Endothelial cell of umbilical vein (primary cell): ENCODE measurements at regions not wholly inside any gene's neighbourhood (a gene's known extent, or its start where the extent isn't known, plus 50 kb on each side); places are given as distances from the start of the nearest gene placed in this dataset.

Source experiments
- BruUV-seq: library from RNA; stranded (reverse); fragments of 400-500 nt; replicated peaks from 2 replicates; lab custom pipeline; 2021; lab: Mats Ljungman, UMichigan
- CTCF ChIA-PET: fragments of 300-600, 350-600 bp; sonication (Branson Sonifier 250); formaldehyde crosslinking; loops from one replicate; lab custom pipeline; 2021; ENCODE audit warnings: antibody characterized with exemption, inconsistent platforms; lab: Charles Lee
- POLR2A ChIA-PET: fragments of 300-600, 350-600 bp; sonication (Branson Sonifier 250); formaldehyde crosslinking; loops from one replicate; lab custom pipeline; 2021; ENCODE audit warnings: antibody characterized with exemption, inconsistent platforms; lab: Charles Lee
- DNase-seq: peaks from one replicate; pipeline ENCODE4 v3.0.0-alpha.2; 2011; ENCODE audit warnings: low read depth, low spot score
- FAIRE-seq: peaks from 2 replicates; lab custom pipeline; 2011; peaks lifted over from hg19 to GRCh38; lab: Jason Lieb, UNC
- H2AFZ ChIP-seq: 2 replicates; pipeline ENCODE4 v1.6.0; 2012; ENCODE audit warnings: low read depth, low read length, control low read depth, inconsistent platforms
- H3K27ac ChIP-seq: 2 replicates; pipeline ENCODE4 v1.5.1; 2011; ENCODE audit warnings: low read depth, mild to moderate bottlenecking, control low read depth, low read length, moderate library complexity; ENCODE audit not compliant: insufficient read depth
- H3K27me3 ChIP-seq, 2 experiments: 2 replicates each; pipeline versions ENCODE4 v1.6.0 to v1.6.1; 2011; ENCODE audit warnings: low read length in 2 of 2, mixed read lengths in 1 of 2; ENCODE audit not compliant: control insufficient read depth in 2 of 2, insufficient read depth in 2 of 2
- H3K36me3 ChIP-seq, 2 experiments: 2 replicates in 1 of 2; 3 replicates in 1 of 2; pipeline ENCODE4 v1.5.1; 2011; ENCODE audit warnings: low read length in 2 of 2, mild to moderate bottlenecking in 1 of 2, moderate library complexity in 1 of 2; ENCODE audit not compliant: control insufficient read depth in 2 of 2, insufficient read depth in 2 of 2; ENCODE audit errors: extremely low read depth in 1 of 2
- H3K4me1 ChIP-seq: 3 replicates; pipeline ENCODE4 v1.5.1; 2011; ENCODE audit warnings: mild to moderate bottlenecking, low read length; ENCODE audit not compliant: control insufficient read depth, insufficient read depth; ENCODE audit errors: extremely low read depth
- H3K4me2 ChIP-seq: 2 replicates; pipeline ENCODE4 v1.6.1; 2011; ENCODE audit warnings: low read length, control low read depth, mixed read lengths; ENCODE audit not compliant: insufficient read depth
- H3K4me3 ChIP-seq, 3 experiments: fragments of 200-600 bp in 1 of 3; sonication (generic), shearing (Covaris generic) in 1 of 3; replicated peaks in 1 of 3; 2 replicates each; pipeline ENCODE4 v1.5.1; 2011 to 2016; ENCODE audit warnings: control low read depth in 3 of 3, low read length in 3 of 3, mild to moderate bottlenecking in 2 of 3, inconsistent platforms in 1 of 3, low read depth in 1 of 3, moderate library complexity in 1 of 3; ENCODE audit not compliant: insufficient read depth in 1 of 3
- H3K79me2 ChIP-seq: 2 replicates; pipeline ENCODE4 v1.6.0; 2012; ENCODE audit warnings: low read length, inconsistent platforms; ENCODE audit not compliant: control insufficient read depth, insufficient read depth
- H3K9ac ChIP-seq: replicated peaks from 2 replicates; pipeline ENCODE3; 2011; ENCODE audit warnings: low read length, control low read depth; ENCODE audit not compliant: insufficient read depth; ENCODE audit errors: extremely low read depth
- H3K9me1 ChIP-seq: replicated peaks from 3 replicates; pipeline ENCODE4 v1.6.0; 2011; ENCODE audit warnings: mild to moderate bottlenecking, low read length; ENCODE audit not compliant: control insufficient read depth, insufficient read depth; ENCODE audit errors: extremely low read depth
- H3K9me3 ChIP-seq: replicated peaks from 2 replicates; pipeline ENCODE4 v1.5.1; 2012; ENCODE audit warnings: low read length, inconsistent platforms; ENCODE audit not compliant: control insufficient read depth, insufficient read depth
- H4K20me1 ChIP-seq: replicated peaks from 2 replicates; pipeline ENCODE3; 2011; ENCODE audit warnings: mild to moderate bottlenecking, low read length; ENCODE audit not compliant: control insufficient read depth, insufficient read depth; ENCODE audit errors: extremely low read depth
- CTCF ChIP-seq, 2 donors: IDR thresholded peaks; 1 replicate in 1 of 2; 2 replicates in 1 of 2; pipeline ENCODE4 v1.5.1; 2011; ENCODE audit warnings: low read length in 2 of 2, mild to moderate bottlenecking in 2 of 2, moderate library complexity in 2 of 2, control low read depth in 1 of 2, inconsistent platforms in 1 of 2, low read depth in 1 of 2; ENCODE audit not compliant: insufficient read depth in 1 of 2; ENCODE audit errors: extremely low read depth in 1 of 2
- EZH2 ChIP-seq: IDR thresholded peaks from 2 replicates; pipeline ENCODE4 v1.6.1; 2012; ENCODE audit warnings: borderline replicate concordance, low read depth, mild to moderate bottlenecking, moderate library complexity, low read length, inconsistent platforms; ENCODE audit not compliant: severe bottlenecking
- FOS ChIP-seq: IDR thresholded peaks from 2 replicates; pipeline ENCODE4 v1.6.1; 2011; ENCODE audit warnings: mild to moderate bottlenecking, low read length, moderate library complexity, borderline replicate concordance; ENCODE audit not compliant: insufficient read depth
- GATA2 ChIP-seq: IDR thresholded peaks from 2 replicates; pipeline ENCODE4 v1.7.0; 2011; ENCODE audit warnings: low read depth, mild to moderate bottlenecking, moderate library complexity, mixed read lengths, low read length; ENCODE audit not compliant: insufficient read length, insufficient read depth
- JUN ChIP-seq: IDR thresholded peaks from 2 replicates; pipeline ENCODE4 v1.6.1; 2011; ENCODE audit warnings: borderline replicate concordance, low read depth; ENCODE audit not compliant: insufficient read length, insufficient read depth
- MYC ChIP-seq: IDR thresholded peaks from one replicate; pipeline ENCODE4 v1.6.1; 2011; ENCODE audit warnings: mild to moderate bottlenecking, low read depth, low read length
- POLR2A ChIP-seq: IDR thresholded peaks from 2 replicates; pipeline ENCODE4 v1.6.1; 2012; ENCODE audit warnings: low read depth, mild to moderate bottlenecking, control low read depth, low read length
- POLR2AphosphoS5 ChIP-seq: IDR thresholded peaks from 2 replicates; pipeline ENCODE4 v1.6.1; 2012; ENCODE audit warnings: low read depth, mild to moderate bottlenecking, control low read depth, low read length, moderate library complexity; ENCODE audit not compliant: insufficient read depth
- dilution Hi-C: fragments of 300-500 bp; cut with MboI; formaldehyde crosslinking; loops from one replicate; pipeline ENCODE4 v1.15.0; 2019; ENCODE audit warnings: low sequenced_read_pairs; ENCODE audit not compliant: extremely low pct_ligation_motif_present
- intact Hi-C: fragments of 100-400 bp; cut with micrococcal nuclease; formaldehyde crosslinking; loops from one replicate; pipeline ENCODE4 v1.10.0; 2022

GRCh38 chr5:16391858-16392649, 73.5 kb downstream of the ZNF622 start:
- no peaks in the 10 kb centered on the region for H3K79me2 ChIP-seq
- TF ChIP-seq FOS = no peak
- TF ChIP-seq MYC = no peak
- TF ChIP-seq JUN = no peak
- no peak for TF ChIP-seq POLR2A
- TF ChIP-seq CTCF (IDR thresholded peaks at IDR 0.05; ENCODE audit: extremely low read depth in 1 of 2, insufficient read depth in 1 of 2, low read depth in 1 of 2, low read length in 2 of 2) = no peak
- no peak for TF ChIP-seq EZH2
- no peak for TF ChIP-seq GATA2
- TF ChIP-seq POLR2AphosphoS5 = no peak
- no peaks in the 10 kb centered on the region for H3K27me3 ChIP-seq
- H3K9me3 ChIP-seq = no peaks in the 10 kb centered on the region
- H4K20me1 ChIP-seq = no peaks in the 10 kb centered on the region
- H3K9me1 ChIP-seq = no peaks in the 10 kb centered on the region
- no TSS peak for BruUV-seq
- H2AFZ ChIP-seq = no peak overlapping the region
- DNase-seq (no peak), FAIRE-seq (no peak)
- no peaks in the 10 kb centered on the region for H3K4me1 ChIP-seq
- H3K4me3 ChIP-seq = no peak overlapping the region
- no peaks in the 10 kb centered on the region for H3K36me3 ChIP-seq
- ChIA-PET CTCF (no interaction called here), POLR2A (no interaction called here)
- intact Hi-C loops (no loop called here), dilution Hi-C loops (no loop called here)
- no peak overlapping the region for H3K9ac ChIP-seq
- H3K27ac ChIP-seq = no peak overlapping the region
- H3K4me2 ChIP-seq = no peak overlapping the region
